Osteocyte (in vitro differentiated cells): ENCODE measurements at regions not wholly inside any gene's neighbourhood (a gene's known extent, or its start where the extent isn't known, plus 50 kb on each side); places are given as distances from the start of the nearest gene placed in this dataset.
"Not testable (repeated sequence)": the region's sequence is repeated elsewhere in the genome, so short reads cannot be mapped to it uniquely, and the experiment has no call there.

Experiments used
- DNase-seq: peaks from one replicate; pipeline ENCODE4 v3.0.0; 2021; ENCODE audit warnings: mixed read lengths; ENCODE audit not compliant: unreplicated experiment; ENCODE audit errors: extremely low spot score
- H3K27ac Mint-ChIP-seq: one replicate; pipeline ENCODE4 v1.8.0; 2021; ENCODE audit warnings: mild to moderate bottlenecking, mixed read lengths; ENCODE audit not compliant: unreplicated experiment
- H3K27me3 Mint-ChIP-seq: one replicate; pipeline ENCODE4 v1.8.0; 2021; ENCODE audit warnings: mixed read lengths; ENCODE audit not compliant: unreplicated experiment
- H3K36me3 Mint-ChIP-seq: one replicate; pipeline ENCODE4 v1.8.0; 2021; ENCODE audit warnings: mixed read lengths; ENCODE audit not compliant: unreplicated experiment
- H3K4me1 Mint-ChIP-seq: one replicate; pipeline ENCODE4 v1.8.0; 2021; ENCODE audit warnings: mixed read lengths; ENCODE audit not compliant: unreplicated experiment
- H3K4me3 Mint-ChIP-seq: one replicate; pipeline ENCODE4 v1.8.0; 2021; ENCODE audit warnings: mild to moderate bottlenecking, moderate library complexity, mixed read lengths; ENCODE audit not compliant: unreplicated experiment
- H3K9me3 Mint-ChIP-seq: one replicate; pipeline ENCODE4 v1.8.0; 2021; ENCODE audit warnings: mixed read lengths; ENCODE audit not compliant: unreplicated experiment
- TF ChIP-seq, protein P1 (sequence below): fragments of 200-600 bp; sonication (generic); IDR thresholded peaks from 2 replicates; pipeline ENCODE4 v1.5.0; 2021; ENCODE audit warnings: antibody characterized with exemption, mild to moderate bottlenecking, moderate library complexity

- no peak for DNase-seq
- H3K27me3 Mint-ChIP-seq: no peaks in the 10 kb centered on the region
- TF ChIP-seq, protein P1, sequence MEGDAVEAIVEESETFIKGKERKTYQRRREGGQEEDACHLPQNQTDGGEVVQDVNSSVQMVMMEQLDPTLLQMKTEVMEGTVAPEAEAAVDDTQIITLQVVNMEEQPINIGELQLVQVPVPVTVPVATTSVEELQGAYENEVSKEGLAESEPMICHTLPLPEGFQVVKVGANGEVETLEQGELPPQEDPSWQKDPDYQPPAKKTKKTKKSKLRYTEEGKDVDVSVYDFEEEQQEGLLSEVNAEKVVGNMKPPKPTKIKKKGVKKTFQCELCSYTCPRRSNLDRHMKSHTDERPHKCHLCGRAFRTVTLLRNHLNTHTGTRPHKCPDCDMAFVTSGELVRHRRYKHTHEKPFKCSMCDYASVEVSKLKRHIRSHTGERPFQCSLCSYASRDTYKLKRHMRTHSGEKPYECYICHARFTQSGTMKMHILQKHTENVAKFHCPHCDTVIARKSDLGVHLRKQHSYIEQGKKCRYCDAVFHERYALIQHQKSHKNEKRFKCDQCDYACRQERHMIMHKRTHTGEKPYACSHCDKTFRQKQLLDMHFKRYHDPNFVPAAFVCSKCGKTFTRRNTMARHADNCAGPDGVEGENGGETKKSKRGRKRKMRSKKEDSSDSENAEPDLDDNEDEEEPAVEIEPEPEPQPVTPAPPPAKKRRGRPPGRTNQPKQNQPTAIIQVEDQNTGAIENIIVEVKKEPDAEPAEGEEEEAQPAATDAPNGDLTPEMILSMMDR: no peak
- no peak overlapping the region for H3K27ac Mint-ChIP-seq
- H3K4me1 Mint-ChIP-seq: no peaks in the 10 kb centered on the region
- H3K9me3 Mint-ChIP-seq: no peaks in the 10 kb centered on the region
- no peaks in the 10 kb centered on the region for H3K36me3 Mint-ChIP-seq
- no peak overlapping the region for H3K4me3 Mint-ChIP-seq
Measured at GRCh38 chr6:94713446-94713845, 863.9 kb upstream of the MANEA start.

- Mint-ChIP-seq H3K4me1 (no peaks in the 10 kb centered on the region), H3K27ac (no peak overlapping the region), H3K27me3 (peaks cover 11% of the 10 kb centered on the region), H3K36me3 (no peaks in the 10 kb centered on the region), H3K9me3 (no peaks in the 10 kb centered on the region), H3K4me3 (no peak overlapping the region)
- TF ChIP-seq, protein P1: no peak
- no peak for DNase-seq
Measured at GRCh38 chr6:94698773-94699172, 878.6 kb upstream of the MANEA start.

DNA sequence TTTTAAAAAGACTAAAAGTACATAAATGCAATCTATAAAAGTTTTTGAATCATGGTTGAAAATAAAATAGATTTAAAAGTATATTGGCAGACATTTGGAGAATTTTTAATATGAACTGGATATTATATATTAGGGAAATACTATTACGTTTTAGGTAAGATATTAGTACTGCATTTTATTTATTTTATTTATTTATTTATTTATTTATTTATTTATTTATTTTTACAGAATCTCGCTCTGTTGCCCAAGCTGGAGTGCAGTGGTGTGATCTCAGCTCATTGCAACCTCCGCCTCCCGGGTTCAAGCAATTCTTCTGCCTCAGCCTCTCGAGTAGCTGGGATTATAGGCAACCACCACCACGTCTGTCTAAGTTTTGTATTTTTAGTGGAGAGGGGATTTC, 890.1 kb upstream of the MANEA start:
- H3K36me3 Mint-ChIP-seq, H3K4me1 Mint-ChIP-seq, H3K4me3 Mint-ChIP-seq, DNase-seq, H3K9me3 Mint-ChIP-seq, H3K27ac Mint-ChIP-seq, H3K27me3 Mint-ChIP-seq: not testable (repeated sequence)

- no peak overlapping the region for H3K4me3 Mint-ChIP-seq
- H3K9me3 Mint-ChIP-seq: no peaks in the 10 kb centered on the region
- H3K36me3 Mint-ChIP-seq: no peaks in the 10 kb centered on the region
- TF ChIP-seq, protein P1: no peak
- no peak overlapping the region for H3K27ac Mint-ChIP-seq
- H3K4me1 Mint-ChIP-seq: no peaks in the 10 kb centered on the region
- H3K27me3 Mint-ChIP-seq: no peaks in the 10 kb centered on the region
- DNase-seq: no peak
Measured at GRCh38 chr6:94683409-94683808, 893.9 kb upstream of the MANEA start.

- no peaks in the 10 kb centered on the region for H3K27me3 Mint-ChIP-seq
- peaks cover 3% of the 10 kb centered on the region for H3K9me3 Mint-ChIP-seq
- no peak overlapping the region for H3K27ac Mint-ChIP-seq
- H3K36me3 Mint-ChIP-seq: no peaks in the 10 kb centered on the region
- DNase-seq: no peak
- H3K4me3 Mint-ChIP-seq: no peak overlapping the region
- TF ChIP-seq, protein P1: no peak
- no peaks in the 10 kb centered on the region for H3K4me1 Mint-ChIP-seq
Measured at GRCh38 chr6:94680669-94681212, 896.6 kb upstream of the MANEA start.

- H3K27me3 Mint-ChIP-seq: no peaks in the 10 kb centered on the region
- H3K9me3 Mint-ChIP-seq: peaks cover 12% of the 10 kb centered on the region
- DNase-seq: no peak
- H3K27ac Mint-ChIP-seq: no peak overlapping the region
- no peak overlapping the region for H3K4me3 Mint-ChIP-seq
- TF ChIP-seq, protein P1: no peak
- no peaks in the 10 kb centered on the region for H3K4me1 Mint-ChIP-seq
- H3K36me3 Mint-ChIP-seq: no peaks in the 10 kb centered on the region
Measured at GRCh38 chr6:94673251-94673650, 904.1 kb upstream of the MANEA start.
